Psoas muscle (tissue), 7 donors: ENCODE measurements at regions not wholly inside any gene's neighbourhood (a gene's known extent, or its start where the extent isn't known, plus 50 kb on each side); places are given as distances from the start of the nearest gene placed in this dataset.
"Not testable (repeated sequence)": the region's sequence is repeated elsewhere in the genome, so short reads cannot be mapped to it uniquely, and the experiment has no call there.

Experiments used
- ATAC-seq, 4 donors: fragments of 200-7000 bp; cut with Tn5 transposase; one replicate each; pipeline ENCODE4 v1.9.1; 2020; ENCODE audit warnings: moderate library complexity in 3 of 4, mild to moderate bottlenecking in 2 of 4
- DNase-seq, 2 donors: peaks; one replicate each; pipeline ENCODE4 v3.0.0-alpha.2; 2020
- H3K27ac ChIP-seq: fragments of 200-600 bp; one replicate; pipeline ENCODE4 v1.8.0; 2022
- H3K27me3 ChIP-seq, 3 donors: fragments of 200-600 bp in 1 of 3; one replicate each; pipeline versions ENCODE4 v1.6.1 to v1.8.0; 2013 to 2022; ENCODE audit warnings: low read length in 2 of 3, mild to moderate bottlenecking in 2 of 3, moderate library complexity in 1 of 3; ENCODE audit not compliant: insufficient read depth in 3 of 3
- H3K36me3 ChIP-seq, 2 donors: fragments of 200-600 bp in 1 of 2; one replicate each; pipeline versions ENCODE4 v1.6.1 to v1.8.0; 2013 to 2022; ENCODE audit warnings: low read depth in 1 of 2, mild to moderate bottlenecking in 1 of 2, moderate library complexity in 1 of 2; ENCODE audit not compliant: insufficient read depth in 1 of 2
- H3K4me1 ChIP-seq: fragments of 200-600 bp; one replicate; pipeline ENCODE4 v1.8.0; 2022
- H3K4me3 ChIP-seq: fragments of 200-600 bp; one replicate; pipeline ENCODE4 v1.8.0; 2022; ENCODE audit warnings: mild to moderate bottlenecking
- H3K9me3 ChIP-seq: fragments of 200-600 bp; one replicate; pipeline ENCODE4 v1.8.0; 2022
- WGBS, 3 donors: extraction: QIAGEN DNeasy Blood & Tissue Kit; methylation state at CpG; one replicate each; pipeline versions ENCODE4 v1.1.6 to v1.1.7; 2013; 5-methylcytosine and 5-hydroxymethylcytosine counted together
- intact Hi-C, 2 donors: fragments of 100-400 bp; cut with DNase I; formaldehyde crosslinking; loops; one replicate each; pipeline versions ENCODE4 v1.11.0 to v1.14.2; 2022
- TF ChIP-seq, protein P1 (sequence below): fragments of 200-600 bp; IDR thresholded peaks from one replicate; pipeline ENCODE4 v1.8.0; 2022; ENCODE audit warnings: antibody characterized with exemption
- donor health status: healthy with polysubstance abuse.
- donor health status: DM: no; HTN: no; CAD: no; lungs with moderate emphysema.
- donor health status: Bipolar disorder and iron deficiency.
- donor health status: healthy.
- donor health status: DM: yes; HTN: yes; CAD: no.
- donor health status: DM: no; HTN: no; CAD: no.
- donor health status: DM: yes; HTN: yes; CAD: no.

DNA sequence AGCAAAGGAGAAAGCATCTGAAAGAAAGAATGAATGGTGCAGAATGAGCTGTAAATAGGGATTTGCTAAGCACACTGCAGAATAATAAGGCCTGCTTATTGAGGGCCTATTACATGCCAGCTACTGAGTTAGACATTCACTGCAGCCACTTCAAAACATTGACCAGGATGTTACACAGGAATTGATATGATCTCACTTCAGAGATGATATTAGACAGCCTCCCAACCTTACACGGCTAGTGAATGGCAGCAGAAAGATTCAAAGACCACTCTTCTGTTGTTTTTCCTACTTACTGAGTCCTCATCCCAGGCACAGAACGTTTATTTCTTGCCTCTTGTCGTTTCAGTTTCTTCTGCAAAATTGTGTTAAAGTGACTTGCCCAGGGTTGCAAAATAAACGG lies 1209.9 kb upstream of the WWC1 start:
- Histone ChIP-seq H3K36me3 (no peaks in the 10 kb centered on the region), H3K9me3 (no peaks in the 10 kb centered on the region), H3K27me3 (no peaks in the 10 kb centered on the region), H3K27ac (no peak overlapping the region), H3K4me1 (no peaks in the 10 kb centered on the region), H3K4me3 (no peak overlapping the region)
- TF ChIP-seq, protein P1, sequence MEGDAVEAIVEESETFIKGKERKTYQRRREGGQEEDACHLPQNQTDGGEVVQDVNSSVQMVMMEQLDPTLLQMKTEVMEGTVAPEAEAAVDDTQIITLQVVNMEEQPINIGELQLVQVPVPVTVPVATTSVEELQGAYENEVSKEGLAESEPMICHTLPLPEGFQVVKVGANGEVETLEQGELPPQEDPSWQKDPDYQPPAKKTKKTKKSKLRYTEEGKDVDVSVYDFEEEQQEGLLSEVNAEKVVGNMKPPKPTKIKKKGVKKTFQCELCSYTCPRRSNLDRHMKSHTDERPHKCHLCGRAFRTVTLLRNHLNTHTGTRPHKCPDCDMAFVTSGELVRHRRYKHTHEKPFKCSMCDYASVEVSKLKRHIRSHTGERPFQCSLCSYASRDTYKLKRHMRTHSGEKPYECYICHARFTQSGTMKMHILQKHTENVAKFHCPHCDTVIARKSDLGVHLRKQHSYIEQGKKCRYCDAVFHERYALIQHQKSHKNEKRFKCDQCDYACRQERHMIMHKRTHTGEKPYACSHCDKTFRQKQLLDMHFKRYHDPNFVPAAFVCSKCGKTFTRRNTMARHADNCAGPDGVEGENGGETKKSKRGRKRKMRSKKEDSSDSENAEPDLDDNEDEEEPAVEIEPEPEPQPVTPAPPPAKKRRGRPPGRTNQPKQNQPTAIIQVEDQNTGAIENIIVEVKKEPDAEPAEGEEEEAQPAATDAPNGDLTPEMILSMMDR, result no peak
- ATAC-seq, result no peak
- intact Hi-C loops, result no loop called here
- WGBS, 3 donors, result 42 to 48% (median 45%) methylated on average over 4 of the region's 4 CpGs
- no peak for DNase-seq

DNA sequence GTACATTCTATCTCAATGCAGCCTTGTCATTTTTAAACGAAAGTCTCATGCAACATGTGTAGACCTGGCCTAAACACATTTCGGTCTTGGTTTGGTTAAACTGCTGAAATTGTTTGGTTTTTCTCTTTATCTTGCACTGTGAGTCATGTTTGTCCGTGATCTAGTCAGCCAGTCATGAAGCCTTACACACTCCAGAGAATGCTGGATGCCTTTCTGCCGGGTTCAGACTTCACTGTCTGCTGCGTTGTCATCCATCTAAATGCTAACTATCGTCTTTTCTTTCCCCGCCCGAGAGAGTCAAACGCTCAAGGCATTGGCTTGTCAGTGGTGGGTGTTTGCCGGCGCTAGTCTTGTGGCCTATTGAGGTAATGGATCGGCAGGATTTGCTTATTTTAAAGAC lies 1194.6 kb upstream of the WWC1 start:
- DNase-seq (no peak), ATAC-seq (no peak)
- no peak overlapping the region for H3K27ac ChIP-seq
- H3K9me3 ChIP-seq, result no peaks in the 10 kb centered on the region
- H3K4me1 ChIP-seq, result no peaks in the 10 kb centered on the region
- no peaks in the 10 kb centered on the region for H3K36me3 ChIP-seq
- no peak overlapping the region for H3K4me3 ChIP-seq
- TF ChIP-seq, protein P1, result no peak
- no peaks in the 10 kb centered on the region for H3K27me3 ChIP-seq
- intact Hi-C loops, result no loop called here
- 68 to 77% (median 73%) methylated on average over 12 of the region's 12 CpGs for WGBS, 3 donors

DNA sequence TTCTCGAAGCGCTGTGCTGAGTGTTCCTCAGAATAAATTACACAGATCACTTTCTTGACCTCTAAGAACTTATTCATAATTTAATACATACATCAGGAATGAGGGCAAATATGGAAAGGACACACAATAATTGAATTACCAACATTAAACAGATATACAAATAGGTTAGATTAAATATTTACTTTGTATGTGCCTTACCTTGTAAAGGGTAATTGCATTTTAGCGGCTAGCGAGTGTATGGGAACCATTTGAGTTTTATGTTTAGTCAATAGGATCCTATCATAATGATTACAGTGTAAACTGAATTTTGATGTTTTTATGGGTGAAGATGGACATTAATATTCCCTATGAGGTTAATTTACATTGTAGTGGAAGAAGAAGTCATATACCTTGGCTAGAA lies 1187.1 kb upstream of the WWC1 start:
- no peaks in the 10 kb centered on the region for H3K36me3 ChIP-seq
- WGBS, 3 donors, result 90 to 94% (median 93%) methylated on average over 4 of the region's 4 CpGs
- no peak for ATAC-seq
- no peak overlapping the region for H3K27ac ChIP-seq
- TF ChIP-seq, protein P1, result no peak
- no peaks in the 10 kb centered on the region for H3K27me3 ChIP-seq
- intact Hi-C loops, result no loop called here
- peaks cover 5% of the 10 kb centered on the region for H3K9me3 ChIP-seq
- H3K4me3 ChIP-seq, result no peak overlapping the region
- no peaks in the 10 kb centered on the region for H3K4me1 ChIP-seq
- no peak for DNase-seq

DNA sequence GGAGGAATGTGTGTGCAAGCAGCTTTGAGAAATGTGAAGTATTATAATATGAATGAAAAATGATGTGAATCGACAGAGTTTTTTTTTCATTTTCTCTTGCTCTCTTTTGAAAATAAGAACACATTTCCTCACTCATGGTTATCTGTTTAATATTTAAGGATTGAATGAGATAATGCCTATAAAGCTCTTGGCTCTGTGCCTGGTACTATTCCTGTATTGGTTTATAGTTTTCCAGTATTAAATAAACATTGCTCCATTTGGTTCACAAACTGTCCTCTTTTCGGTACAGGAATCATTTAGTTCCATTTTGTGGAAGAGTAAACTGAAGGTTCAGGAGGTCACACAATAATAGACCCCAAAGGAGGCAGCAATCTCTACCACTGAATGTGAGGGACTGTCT lies 1185.5 kb upstream of the WWC1 start:
- ATAC-seq (no peak), DNase-seq (no peak)
- no peaks in the 10 kb centered on the region for H3K36me3 ChIP-seq
- H3K4me3 ChIP-seq, result no peak overlapping the region
- no peaks in the 10 kb centered on the region for H3K4me1 ChIP-seq
- no peak overlapping the region for H3K27ac ChIP-seq
- no peaks in the 10 kb centered on the region for H3K27me3 ChIP-seq
- H3K9me3 ChIP-seq, result peaks cover 5% of the 10 kb centered on the region
- intact Hi-C loops, result no loop called here
- 77 to 83% (median 77%) methylated on average over 2 of the region's 2 CpGs for WGBS, 3 donors
- TF ChIP-seq, protein P1, result no peak

DNA sequence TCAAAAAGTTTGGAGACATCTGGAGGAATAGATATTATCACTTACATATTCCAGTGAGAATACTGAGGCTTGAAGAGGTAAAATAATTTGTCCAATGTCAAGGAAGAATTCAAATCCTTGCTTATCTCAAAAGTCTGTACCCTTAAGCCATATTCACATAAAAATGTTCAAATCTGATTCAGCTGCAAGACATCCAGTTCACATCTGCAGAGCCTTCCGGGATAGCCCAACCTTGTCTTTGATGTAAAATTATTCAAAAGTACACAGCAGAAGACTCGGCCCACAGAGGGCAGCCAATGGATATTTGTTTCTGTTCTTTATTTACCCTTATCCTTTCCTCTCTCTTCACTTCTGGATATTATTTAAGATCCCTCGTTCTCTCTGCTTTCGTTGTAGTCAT lies 1183.8 kb upstream of the WWC1 start:
- TF ChIP-seq, protein P1, result no peak
- no peaks in the 10 kb centered on the region for H3K36me3 ChIP-seq
- H3K27ac ChIP-seq, result no peak overlapping the region
- H3K4me3 ChIP-seq, result no peak overlapping the region
- WGBS, 3 donors, result 80 to 85% (median 85%) methylated on average over 4 of the region's 4 CpGs
- intact Hi-C loops, result no loop called here
- peaks cover 5% of the 10 kb centered on the region for H3K9me3 ChIP-seq
- no peak for DNase-seq
- no peaks in the 10 kb centered on the region for H3K27me3 ChIP-seq
- ATAC-seq, result no peak
- H3K4me1 ChIP-seq, result no peaks in the 10 kb centered on the region

DNA sequence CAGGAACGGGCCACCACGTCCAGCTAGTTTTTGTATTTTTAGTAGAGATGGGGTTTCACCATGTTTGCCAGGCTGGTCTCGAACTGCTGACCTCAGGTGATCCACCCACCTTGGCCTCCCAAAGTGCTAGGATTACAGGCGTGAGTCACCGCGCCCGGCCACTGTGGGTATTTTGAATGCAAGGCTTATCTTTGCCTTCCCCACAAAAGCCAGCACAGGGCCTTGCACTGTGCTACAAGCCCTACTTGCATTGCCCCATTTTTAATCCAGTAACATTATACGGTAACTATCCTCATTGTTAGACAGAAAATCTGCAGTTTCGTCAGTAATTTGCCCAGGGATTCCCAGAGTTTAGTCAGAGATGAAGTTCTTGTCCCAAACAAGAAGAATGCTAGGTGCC lies 1183.2 kb upstream of the WWC1 start:
- H3K4me1 ChIP-seq, intact Hi-C loops, H3K9me3 ChIP-seq, ATAC-seq, H3K36me3 ChIP-seq, H3K27me3 ChIP-seq, H3K27ac ChIP-seq, DNase-seq, H3K4me3 ChIP-seq: not testable (repeated sequence)
- WGBS, 3 donors, result 87 to 90% (median 89%) methylated on average over 9 of the region's 9 CpGs
